Esophagus muscularis mucosa (tissue), 4 donors: ENCODE measurements at regions not wholly inside any gene's neighbourhood (a gene's known extent, or its start where the extent isn't known, plus 50 kb on each side); places are given as distances from the start of the nearest gene placed in this dataset.

Source experiments
- DNase-seq: peaks from one replicate; pipeline ENCODE4 v3.0.0-alpha.2; 2017; ENCODE audit errors: extremely low spot score
- H3K27ac ChIP-seq, 4 donors: fragments of 200-600 bp; sonication (generic); replicated peaks in 1 of 4; 1 replicate in 3 of 4; 2 replicates in 1 of 4; pipeline ENCODE4 v1.5.1; 2016 to 2019; ENCODE audit warnings: mild to moderate bottlenecking in 1 of 4
- H3K27me3 ChIP-seq, 4 donors: fragments of 200-600 bp; sonication (generic); one replicate each; pipeline versions ENCODE4 v1.5.1 to v1.6.0; 2016 to 2019
- H3K36me3 ChIP-seq, 4 donors: fragments of 200-600 bp; sonication (generic); one replicate each; pipeline ENCODE4 v1.5.1; 2016 to 2019
- H3K4me1 ChIP-seq, 4 donors: fragments of 200-600 bp; sonication (generic); one replicate each; pipeline ENCODE4 v1.5.1; 2016 to 2019
- H3K4me3 ChIP-seq, 4 donors: fragments of 200-600 bp; sonication (generic); 1 replicate in 2 of 4; 2 replicates in 2 of 4; pipeline ENCODE4 v1.5.1; 2016 to 2019; ENCODE audit warnings: mild to moderate bottlenecking in 4 of 4, moderate library complexity in 1 of 4
- H3K9me3 ChIP-seq, 4 donors: fragments of 200-600 bp; sonication (generic); 1 replicate in 3 of 4; 2 replicates in 1 of 4; pipeline ENCODE4 v1.5.1; 2016 to 2019
- CTCF ChIP-seq, 3 experiments: fragments of 200-600 bp in 2 of 3; fragments of 450-650 bp in 1 of 3; sonication (generic) in 2 of 3; IDR thresholded peaks; one replicate each; pipeline ENCODE4 v1.5.1; 2017 to 2019; ENCODE audit warnings: antibody characterized with exemption in 3 of 3, mild to moderate bottlenecking in 2 of 3, moderate library complexity in 1 of 3
- EP300 ChIP-seq: sonication (generic); formaldehyde crosslinking; IDR thresholded peaks from one replicate; pipeline ENCODE4 v1.6.1; 2017; ENCODE audit warnings: antibody characterized with exemption
- POLR2A ChIP-seq: fragments of 450-650 bp; IDR thresholded peaks from one replicate; pipeline ENCODE4 v1.6.1; 2017; ENCODE audit warnings: antibody characterized with exemption, moderate library complexity, mild to moderate bottlenecking, low read depth
- POLR2AphosphoS5 ChIP-seq, 2 donors: sonication (generic); formaldehyde crosslinking; IDR thresholded peaks; one replicate each; pipeline ENCODE4 v1.6.1; 2017; ENCODE audit warnings: antibody characterized with exemption in 2 of 2
- WGBS: methylation state at CpG from one replicate; pipeline ENCODE4 v1.1.5; 2018; 5-methylcytosine and 5-hydroxymethylcytosine counted together
- intact Hi-C: fragments of 100-400 bp; cut with DNase I; formaldehyde crosslinking; loops from one replicate; pipeline ENCODE4 v1.15.1; 2023

GRCh38 chr6:139763468-139764210 lies 389.2 kb upstream of the CITED2 start:
- H3K4me3 ChIP-seq: no peak overlapping the region
- no peaks in the 10 kb centered on the region for H3K36me3 ChIP-seq
- no peak for DNase-seq
- no peaks in the 10 kb centered on the region for H3K9me3 ChIP-seq
- peak overlapping the region; percentile 77 to 87 (median 82) for H3K27ac ChIP-seq
- WGBS: 70% methylated on average over 4 of the region's 4 CpGs
- intact Hi-C loops: loop anchor here (5.0 to 10.0 kb wide), 2 partner anchors 166 to 211 kb away; no protein-coding TSS in a partner anchor
- H3K27me3 ChIP-seq: no peaks in the 10 kb centered on the region
- no peak for TF ChIP-seq POLR2AphosphoS5 (IDR thresholded peaks at IDR 0.05)
- no peak for TF ChIP-seq CTCF (IDR thresholded peaks at IDR 0.05)
- no peak for TF ChIP-seq EP300
- no peak for TF ChIP-seq POLR2A
- H3K4me1 ChIP-seq: peaks cover 25 to 40% (median 33%) of the 10 kb centered on the region in 4 donors

GRCh38 chr6:139762587-139763031 lies 388.2 kb upstream of the CITED2 start:
- intact Hi-C loops: loop anchor here (5.0 to 10.0 kb wide), 2 partner anchors 165 to 212 kb away; no protein-coding TSS in a partner anchor
- WGBS: 61% methylated on average over 4 of the region's 4 CpGs
- no peaks in the 10 kb centered on the region for H3K36me3 ChIP-seq
- no peaks in the 10 kb centered on the region for H3K27me3 ChIP-seq
- DNase-seq: no peak
- peak in 1 of 2 donors; percentile 9 for TF ChIP-seq POLR2AphosphoS5 (IDR thresholded peaks at IDR 0.05)
- TF ChIP-seq POLR2A: no peak
- H3K27ac ChIP-seq: peak overlapping the region in 2 of 4 donors; percentile 14 to 21
- no peak overlapping the region for H3K4me3 ChIP-seq
- no peaks in the 10 kb centered on the region for H3K9me3 ChIP-seq
- peaks cover 34 to 46% (median 40%) of the 10 kb centered on the region in 4 donors for H3K4me1 ChIP-seq

GRCh38 chr6:139760128-139760527 lies 385.7 kb upstream of the CITED2 start:
- Histone ChIP-seq H3K4me1 (peaks cover 38 to 55% (median 48%) of the 10 kb centered on the region in 4 donors), H3K9me3 (no peaks in the 10 kb centered on the region), H3K36me3 (no peaks in the 10 kb centered on the region), H3K4me3 (no peak overlapping the region), H3K27me3 (no peaks in the 10 kb centered on the region), H3K27ac (no peak overlapping the region)
- WGBS: 70% methylated on average over 3 of the region's 3 CpGs
- DNase-seq: no peak
- TF ChIP-seq POLR2A: no peak
- TF ChIP-seq EP300: no peak
- TF ChIP-seq POLR2AphosphoS5 (IDR thresholded peaks at IDR 0.05): no peak
- TF ChIP-seq CTCF (IDR thresholded peaks at IDR 0.05): no peak
- intact Hi-C loops: loop anchor here (5.0 to 10.0 kb wide), 2 partner anchors 163 to 215 kb away; no protein-coding TSS in a partner anchor

GRCh38 chr6:139759086-139759485 lies 384.6 kb upstream of the CITED2 start:
- no peak overlapping the region for H3K27ac ChIP-seq
- no peaks in the 10 kb centered on the region for H3K27me3 ChIP-seq
- H3K4me3 ChIP-seq: no peak overlapping the region
- peaks cover 36 to 50% (median 45%) of the 10 kb centered on the region in 4 donors for H3K4me1 ChIP-seq
- intact Hi-C loops: no loop called here
- no peaks in the 10 kb centered on the region for H3K36me3 ChIP-seq
- DNase-seq: no peak
- H3K9me3 ChIP-seq: no peaks in the 10 kb centered on the region
- WGBS: 96% methylated on average over 2 of the region's 2 CpGs
- no peak for TF ChIP-seq EP300
- no peak for TF ChIP-seq POLR2AphosphoS5 (IDR thresholded peaks at IDR 0.05)
- TF ChIP-seq POLR2A: no peak

- Histone ChIP-seq H3K4me1 (peaks cover 30 to 45% (median 39%) of the 10 kb centered on the region in 4 donors), H3K4me3 (no peak overlapping the region), H3K27me3 (no peaks in the 10 kb centered on the region), H3K27ac (peak overlapping the region; percentile 1 to 53 (median 44)), H3K36me3 (no peaks in the 10 kb centered on the region), H3K9me3 (no peaks in the 10 kb centered on the region)
- intact Hi-C loops: no loop called here
- DNase-seq: no peak
- 34% methylated on average over 3 of the region's 3 CpGs for WGBS
- TF ChIP-seq EP300 (no peak), POLR2AphosphoS5 (IDR thresholded peaks at IDR 0.05) (peak in 1 of 2 donors; percentile 42)
Observed at GRCh38 chr6:139758209-139758611, 383.8 kb upstream of the CITED2 start.

- Histone ChIP-seq H3K4me1 (peaks cover 29 to 45% (median 35%) of the 10 kb centered on the region in 4 donors), H3K36me3 (no peaks in the 10 kb centered on the region), H3K4me3 (no peak overlapping the region), H3K27ac (peak overlapping the region; percentile 1 to 53 (median 44)), H3K27me3 (no peaks in the 10 kb centered on the region), H3K9me3 (no peaks in the 10 kb centered on the region)
- whole genome bisulfite sequencing: 38% methylated on average over 1 of the region's 1 CpG
- no peak for DNase-seq
- intact Hi-C loops: no loop called here
- TF ChIP-seq POLR2A: no peak
- no peak for TF ChIP-seq CTCF (IDR thresholded peaks at IDR 0.05)
- TF ChIP-seq POLR2AphosphoS5 (IDR thresholded peaks at IDR 0.05): no peak
- TF ChIP-seq EP300: no peak
Observed at GRCh38 chr6:139757784-139758183, 383.3 kb upstream of the CITED2 start.
